Endometrium (tissue), 2 donors: ENCODE measurements at regions not wholly inside any gene's neighbourhood (a gene's known extent, or its start where the extent isn't known, plus 50 kb on each side); places are given as distances from the start of the nearest gene placed in this dataset.
"Not testable (repeated sequence)": the region's sequence is repeated elsewhere in the genome, so short reads cannot be mapped to it uniquely, and the experiment has no call there.

ENCODE experiments used
- FAIRE-seq: peaks from 2 replicates; lab custom pipeline; 2012; peaks lifted over from hg19 to GRCh38; lab: Jason Lieb, UNC
- donor health status: control.
- donor health status: control.

DNA sequence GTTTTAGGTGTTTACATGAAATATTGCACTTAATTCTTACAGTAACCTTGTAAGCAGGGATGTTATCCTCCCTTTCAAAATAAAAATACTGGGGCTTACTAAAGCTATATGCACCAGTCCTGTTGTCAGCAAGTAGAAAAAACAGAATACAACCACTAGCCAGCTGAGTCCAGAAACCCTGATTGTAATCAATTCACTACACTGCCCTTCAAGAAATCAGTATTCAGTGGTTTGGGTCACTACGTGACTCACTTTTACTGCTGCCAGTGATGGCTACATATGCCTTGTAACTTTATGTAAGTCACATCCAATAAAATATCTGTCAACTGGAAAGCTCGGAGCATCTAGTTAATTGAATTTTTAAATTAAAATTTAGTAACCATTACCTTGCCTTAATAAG, 376.3 kb upstream of the DEPDC1 start:
- no peak for FAIRE-seq

- FAIRE-seq, result not testable (repeated sequence)
Measured at GRCh38 chr1:68881330-68882194, 384.7 kb upstream of the DEPDC1 start.

GRCh38 chr1:68889471-68889870, 392.6 kb upstream of the DEPDC1 start:
- no peak for FAIRE-seq

DNA sequence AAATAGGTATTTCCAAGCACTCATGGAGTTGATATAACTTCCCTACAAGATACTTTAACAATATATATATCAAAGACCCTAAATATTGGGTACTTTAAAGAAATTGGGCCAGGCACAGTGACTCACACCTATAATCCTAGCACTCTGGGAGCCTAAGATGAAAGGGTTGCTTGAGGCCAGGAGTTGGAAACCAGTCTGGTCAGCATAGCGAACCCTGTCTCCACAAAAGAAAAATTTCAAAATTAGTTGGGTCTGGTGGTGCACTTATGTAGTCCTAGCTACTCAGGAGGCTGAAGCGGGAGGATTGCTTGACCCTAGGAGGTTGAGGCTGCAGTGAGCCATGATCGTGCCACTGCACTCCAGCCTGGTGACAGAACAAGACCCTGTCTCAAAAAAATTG, 393.9 kb upstream of the DEPDC1 start:
- no peak for FAIRE-seq

GRCh38 chr1:68904477-68904876, 407.6 kb upstream of the DEPDC1 start:
- FAIRE-seq, result no peak

DNA sequence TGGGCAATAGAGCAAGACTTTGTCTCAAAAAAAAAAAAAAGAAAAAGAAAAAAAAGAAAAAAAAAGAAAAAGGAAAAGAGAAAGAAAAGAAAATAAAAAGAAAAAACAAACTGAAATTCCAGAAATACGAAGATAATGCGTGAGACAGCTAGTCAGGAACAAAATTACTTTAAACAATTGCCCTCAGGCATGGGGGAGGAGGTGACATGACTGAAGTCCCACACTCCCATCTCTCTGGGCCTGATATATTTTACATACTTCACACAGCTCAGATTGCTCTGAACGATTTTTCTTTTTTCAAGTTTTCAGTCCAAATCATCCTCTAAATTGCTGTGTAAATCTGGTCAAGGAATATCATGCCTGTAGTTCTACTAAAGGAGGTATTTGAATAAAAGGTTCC, 409.5 kb upstream of the DEPDC1 start:
- FAIRE-seq, result no peak

DNA sequence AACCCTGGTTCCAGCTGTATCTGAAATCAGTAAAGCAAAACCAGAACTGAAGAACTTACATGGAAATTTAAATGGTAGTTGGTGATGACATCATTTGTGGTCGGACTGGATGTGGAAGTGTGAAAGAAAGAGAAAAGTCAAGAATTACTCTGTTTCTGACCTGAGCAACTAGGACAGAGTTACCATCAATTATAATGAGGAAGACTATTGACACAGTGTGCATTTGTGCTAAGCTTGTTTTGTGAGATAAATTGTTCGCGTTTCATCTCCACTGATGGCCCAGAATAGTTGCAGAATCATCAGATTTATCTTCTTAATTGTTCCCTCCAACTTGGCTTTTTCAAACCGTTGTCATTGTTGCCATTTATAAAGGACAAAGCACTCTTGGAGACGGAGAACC, 410.6 kb upstream of the DEPDC1 start:
- FAIRE-seq, result no peak

- no peak for FAIRE-seq
Measured at GRCh38 chr1:68908316-68908715, 411.4 kb upstream of the DEPDC1 start.

DNA sequence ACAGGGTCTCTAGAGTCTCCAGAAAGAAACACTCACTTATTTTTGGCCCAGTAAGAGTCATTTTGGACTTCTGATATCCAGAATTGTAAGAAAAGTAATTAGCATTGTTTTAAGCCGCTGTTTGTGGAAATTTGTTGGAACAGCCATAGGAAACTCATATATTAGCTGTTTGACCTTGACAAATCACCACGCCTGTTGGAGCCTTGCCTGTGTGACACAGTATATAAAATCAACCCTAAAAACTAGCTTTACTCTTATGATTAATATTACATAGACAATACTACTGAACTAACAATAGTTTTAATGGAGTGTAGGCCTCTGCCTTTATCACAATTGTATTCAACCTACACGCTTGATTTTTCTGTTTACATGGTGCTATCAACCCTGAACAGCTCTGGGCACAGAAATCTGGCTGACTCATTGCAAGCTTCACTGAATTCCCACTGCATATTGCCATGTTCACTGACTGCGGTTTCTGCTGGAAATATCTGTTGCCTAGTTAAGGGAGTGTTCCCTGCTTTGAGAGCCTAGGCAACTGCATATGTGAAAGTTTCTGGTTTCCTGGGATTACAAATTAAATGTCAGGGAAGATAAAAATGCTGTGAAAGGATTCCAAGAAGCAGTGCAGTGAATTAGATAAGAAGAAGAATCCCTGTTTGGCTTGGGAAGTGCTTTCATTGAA, 419.5 kb upstream of the DEPDC1 start:
- FAIRE-seq, result no peak

DNA sequence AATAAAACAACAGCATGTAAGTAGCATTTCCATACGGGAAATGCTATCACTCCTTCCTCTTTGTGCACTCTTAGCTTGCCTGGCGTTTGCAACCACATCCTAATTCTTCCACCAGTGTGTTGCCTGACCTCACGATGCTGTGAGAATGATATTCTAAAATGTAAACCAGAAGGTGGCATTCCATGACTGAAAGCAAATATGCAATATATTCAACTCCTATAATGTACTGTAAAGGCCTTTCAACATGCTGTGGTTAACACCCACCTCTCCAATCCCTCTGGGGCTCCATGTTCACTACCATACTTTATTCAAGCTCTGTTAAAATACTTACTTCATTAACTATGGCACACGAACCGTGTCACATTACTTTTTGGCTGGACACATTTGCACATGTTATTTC, 420.6 kb upstream of the DEPDC1 start:
- no peak for FAIRE-seq

- no peak for FAIRE-seq
Measured at GRCh38 chr1:68918563-68918962, 421.7 kb upstream of the DEPDC1 start.

DNA sequence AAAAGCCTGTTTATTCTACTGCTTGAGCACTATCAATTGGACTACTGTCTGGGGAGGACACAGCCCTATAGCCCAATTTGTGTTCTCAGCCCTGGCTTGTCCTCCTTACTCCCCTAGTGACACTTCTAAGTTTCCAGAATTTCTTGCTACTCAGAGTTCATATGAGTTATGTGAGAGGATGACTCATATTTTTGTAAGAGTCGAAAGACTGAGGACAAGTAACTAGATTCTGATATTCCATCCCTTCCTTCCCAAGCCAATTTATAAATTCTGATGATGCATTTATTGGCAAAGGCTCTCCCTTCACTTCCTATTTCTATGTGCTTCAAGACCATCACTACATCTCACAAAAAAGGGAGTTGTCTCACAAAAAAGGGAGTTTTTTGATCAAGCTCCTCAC, 422.2 kb upstream of the DEPDC1 start:
- no peak for FAIRE-seq

- not testable (repeated sequence) for FAIRE-seq
Measured at GRCh38 chr1:68923475-68924088, 426.7 kb upstream of the DEPDC1 start.

- no peak for FAIRE-seq
Measured at GRCh38 chr1:68930101-68930500, 433.2 kb upstream of the DEPDC1 start.

- FAIRE-seq, result no peak
Measured at GRCh38 chr1:68936530-68936929, 439.6 kb upstream of the DEPDC1 start.

DNA sequence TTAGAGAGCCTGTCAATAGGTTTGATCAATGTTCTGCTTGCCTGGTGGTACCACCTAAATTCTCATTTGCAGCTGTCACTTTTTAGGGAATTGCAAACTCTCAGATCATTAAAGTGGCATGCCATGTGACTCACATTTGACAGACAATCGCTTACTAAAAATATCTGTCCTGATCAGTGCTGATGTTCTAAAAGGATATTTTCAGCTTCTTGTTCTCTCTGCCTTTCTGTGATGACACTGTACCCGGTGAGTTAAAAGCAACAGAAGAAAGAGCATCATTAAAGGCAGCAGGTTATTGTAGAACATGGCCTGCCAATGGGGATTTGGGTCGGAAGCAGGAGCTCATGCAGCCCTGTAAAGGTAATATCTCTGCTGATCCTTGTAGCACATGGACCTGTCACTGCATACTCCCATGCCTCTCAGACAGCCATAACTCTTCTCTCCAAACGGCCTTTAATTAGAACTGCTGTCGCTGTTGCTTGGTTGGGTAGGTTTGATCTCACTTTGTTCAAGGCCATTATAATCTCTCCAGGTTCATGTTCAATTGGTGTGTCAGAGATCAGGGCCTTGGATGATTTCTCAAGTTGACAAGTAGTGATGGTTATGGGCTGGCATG, 441.3 kb upstream of the DEPDC1 start:
- FAIRE-seq, result no peak

GRCh38 chr1:68950036-68950435, 453.2 kb upstream of the DEPDC1 start:
- FAIRE-seq, result no peak

GRCh38 chr1:68953311-68953710, 456.4 kb upstream of the DEPDC1 start:
- FAIRE-seq, result no peak

DNA sequence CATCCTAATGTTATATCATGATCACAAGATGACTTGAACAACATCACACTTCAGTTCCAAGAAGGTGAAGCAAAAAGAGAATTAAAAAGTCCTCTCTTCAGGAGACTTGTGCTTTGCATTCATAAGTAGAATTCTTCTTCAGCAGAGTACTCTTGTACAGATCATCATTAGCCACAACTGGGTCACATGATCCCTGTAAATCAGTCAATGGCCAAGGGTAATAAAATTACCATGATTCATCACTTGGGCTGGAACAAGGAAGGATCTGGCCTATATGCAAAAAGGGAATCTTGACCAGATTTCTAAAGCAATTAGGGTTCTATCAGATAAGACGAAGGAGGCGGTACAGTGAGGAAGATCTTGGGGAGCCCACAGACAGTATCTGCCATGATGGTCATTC, 458.0 kb upstream of the DEPDC1 start:
- FAIRE-seq, result no peak

DNA sequence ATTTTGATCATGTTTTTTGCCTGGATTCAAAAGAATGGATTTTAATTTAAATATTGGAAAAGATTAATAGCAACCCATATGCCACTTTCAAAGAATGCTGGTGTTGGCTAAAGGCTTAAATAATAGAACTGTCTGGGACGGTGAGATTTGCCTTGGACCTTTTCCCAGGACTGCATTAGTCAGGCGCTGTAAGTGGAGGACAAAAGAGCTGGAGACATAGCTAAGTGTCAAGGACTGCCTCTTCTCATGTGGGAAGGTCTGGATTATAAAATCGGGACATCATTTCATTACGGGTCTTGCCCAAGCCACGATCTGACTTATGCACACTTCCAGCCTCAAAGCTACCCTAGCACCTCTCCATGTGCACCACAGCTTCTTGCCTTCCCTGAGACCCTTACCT, 458.5 kb upstream of the DEPDC1 start:
- FAIRE-seq, result no peak

DNA sequence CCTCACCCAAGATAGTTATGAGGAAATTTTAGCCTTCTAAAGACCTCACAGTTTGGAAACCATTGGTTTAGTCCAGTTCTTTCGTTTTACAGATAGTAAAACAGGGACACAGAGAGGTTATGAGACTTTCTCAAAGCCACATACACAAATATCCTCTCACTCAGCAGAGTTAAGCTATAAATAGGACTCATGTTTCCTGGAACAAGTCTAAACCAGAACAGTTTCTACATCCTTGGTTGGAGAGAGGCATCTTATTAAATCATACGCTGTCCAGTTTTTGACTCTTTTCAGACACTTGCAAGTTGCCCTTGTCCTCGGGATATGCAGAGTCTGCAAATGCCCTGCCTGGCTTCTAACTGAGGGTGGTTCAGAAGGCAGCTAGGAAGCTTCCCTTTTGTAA, 462.1 kb upstream of the DEPDC1 start:
- FAIRE-seq, result no peak

- no peak for FAIRE-seq
Measured at GRCh38 chr1:68959461-68960030, 462.7 kb upstream of the DEPDC1 start.

- no peak for FAIRE-seq
Measured at GRCh38 chr1:68961143-68961542, 464.3 kb upstream of the DEPDC1 start.
